ENCODE measurements at regions not wholly inside any gene's neighbourhood (a gene's known extent, or its start where the extent isn't known, plus 50 kb on each side); places are given as distances from the start of the nearest gene placed in this dataset.

- DNase-seq (ENCODE audit: low read depth), result no peak
- no peak overlapping the region for H3K4me3 ChIP-seq (ENCODE audit: low read length)
- TF ChIP-seq CTCF (conservative IDR thresholded peaks at IDR 0.05; ENCODE audit: low read length), result no peak
Observed at GRCh38 chr6:92121228-92121627, 1298.1 kb downstream of the EPHA7 start.

GRCh38 chr6:92117800-92118199, 1301.6 kb downstream of the EPHA7 start:
- DNase-seq (ENCODE audit: low read depth), result no peak
- no peak for TF ChIP-seq CTCF (conservative IDR thresholded peaks at IDR 0.05; ENCODE audit: low read length)
- no peak overlapping the region for H3K4me3 ChIP-seq (ENCODE audit: low read length)

GRCh38 chr6:92114797-92115196, 1304.6 kb downstream of the EPHA7 start:
- TF ChIP-seq CTCF (conservative IDR thresholded peaks at IDR 0.05; ENCODE audit: low read length), result no peak
- no peak overlapping the region for H3K4me3 ChIP-seq (ENCODE audit: low read length)
- DNase-seq (ENCODE audit: low read depth), result no peak

GRCh38 chr6:92114091-92114675, 1305.2 kb downstream of the EPHA7 start:
- TF ChIP-seq CTCF (conservative IDR thresholded peaks at IDR 0.05; ENCODE audit: low read length), result no peak
- DNase-seq (ENCODE audit: low read depth), result no peak

GRCh38 chr6:92111386-92111785, 1308.0 kb downstream of the EPHA7 start:
- H3K4me3 ChIP-seq (ENCODE audit: low read length), result no peak overlapping the region
- no peak for TF ChIP-seq CTCF (conservative IDR thresholded peaks at IDR 0.05; ENCODE audit: low read length)
- DNase-seq (ENCODE audit: low read depth), result no peak

More at GRCh38 chr6:92114091-92114675, 1305.2 kb downstream of the EPHA7 start:
- no peak overlapping the region for H3K4me3 ChIP-seq (ENCODE audit: low read length)

GRCh38 chr6:92110403-92110802, 1309.0 kb downstream of the EPHA7 start:
- no peak for TF ChIP-seq CTCF (conservative IDR thresholded peaks at IDR 0.05; ENCODE audit: low read length)
- H3K4me3 ChIP-seq (ENCODE audit: low read length), result no peak overlapping the region
- DNase-seq (ENCODE audit: low read depth), result no peak

- H3K4me3 ChIP-seq (ENCODE audit: low read length), result no peak overlapping the region
- DNase-seq (ENCODE audit: low read depth), result no peak
- TF ChIP-seq CTCF (conservative IDR thresholded peaks at IDR 0.05; ENCODE audit: low read length), result no peak
Observed at GRCh38 chr6:92109956-92110355, 1309.4 kb downstream of the EPHA7 start.
